ENCODE measurements at regions not wholly inside any gene's neighbourhood (a gene's known extent, or its start where the extent isn't known, plus 50 kb on each side); places are given as distances from the start of the nearest gene placed in this dataset.

GRCh38 chr7:18224138-18224537 is 196.5 kb upstream of the PRPS1L1 start:
- dilution Hi-C loops (cut with HindIII; ENCODE audit: low sequenced_read_pairs, unreplicated experiment), result no loop called here

More at GRCh38 chr7:18224138-18224537, 196.5 kb upstream of the PRPS1L1 start:
- Histone ChIP-seq H4K91ac (ENCODE audit: insufficient read depth, low read depth, low read length) (no peak overlapping the region), H4K8ac (ENCODE audit: low read depth in 2 of 2, low read length in 2 of 2) (no peak overlapping the region), H3K4me2 (ENCODE audit: low read depth, low read length) (no peak overlapping the region), H3K4me3 (ENCODE audit: insufficient read depth, low read depth, low read length) (no peak overlapping the region), H3K56ac (ENCODE audit: extremely low read depth, insufficient read depth, low read length) (no peak overlapping the region), H3K9me3 (ENCODE audit: control insufficient read depth, insufficient read depth, low read length) (no peaks in the 10 kb centered on the region), H3K27me3 (ENCODE audit: control insufficient read depth, insufficient read depth, low read length) (no peaks in the 10 kb centered on the region), H4K20me1 (ENCODE audit: insufficient read depth, low read length) (no peaks in the 10 kb centered on the region), H3K18ac (ENCODE audit: low read depth, low read length) (no peak overlapping the region), H4K5ac (ENCODE audit: low read depth, low read length) (no peak overlapping the region), H2AK9ac (replicated peaks; ENCODE audit: low read depth, low read length, poor library complexity) (no peak overlapping the region), H2AFZ (replicated peaks; ENCODE audit: low read length, poor library complexity) (no peak overlapping the region), H3K4me1 (ENCODE audit: control insufficient read depth, insufficient read depth, low read length) (no peaks in the 10 kb centered on the region), H3K79me1 (ENCODE audit: low read depth in 1 of 2, low read length in 2 of 2) (no peaks in the 10 kb centered on the region), H2BK15ac (ENCODE audit: low read depth, low read length) (no peak overlapping the region), H2BK120ac (ENCODE audit: low read depth, low read length) (no peak overlapping the region), H3K14ac (replicated peaks; ENCODE audit: low read depth, low read length) (no peak overlapping the region), H2BK20ac (ENCODE audit: low read depth, low read length) (no peak overlapping the region), H2BK5ac (ENCODE audit: low read depth, low read length, poor library complexity, severe bottlenecking) (no peak overlapping the region), H3K9ac (ENCODE audit: low read depth, low read length) (no peak overlapping the region), H3K36me3 (ENCODE audit: control insufficient read depth, insufficient read depth, low read length) (no peaks in the 10 kb centered on the region), H2AK5ac (ENCODE audit: low read depth, low read length) (no peak overlapping the region), H3K27ac (ENCODE audit: insufficient read depth, low read length) (no peak overlapping the region), H3K9me1 (ENCODE audit: insufficient read depth, low read length) (no peaks in the 10 kb centered on the region), H3K23ac (ENCODE audit: low read depth, low read length) (no peak overlapping the region), H3K4ac (ENCODE audit: low read depth, low read length) (no peak overlapping the region)
- ChIA-PET POLR2A (ENCODE audit: unreplicated experiment) (no interaction called here), CTCF (no interaction called here)
- in situ Hi-C loops (cut with MboI; ENCODE audit: low sequenced_read_pairs), result no loop called here
- TF ChIP-seq CHD1 (IDR thresholded peaks at IDR 0.05; ENCODE audit: low read depth, low read length) (no peak), BHLHE40 (IDR thresholded peaks at IDR 0.05; ENCODE audit: low read depth, low read length) (no peak), NFE2L2 (IDR thresholded peaks at IDR 0.05; ENCODE audit: low read depth, low read length) (no peak), SMC3 (IDR thresholded peaks at IDR 0.05; ENCODE audit: low read depth, low read length) (no peak), RFX5 (IDR thresholded peaks at IDR 0.05; ENCODE audit: low read depth, low read length) (no peak), RCOR1 (IDR thresholded peaks at IDR 0.05; ENCODE audit: insufficient replicate concordance, low read length) (no peak), CEBPB (IDR thresholded peaks at IDR 0.05; ENCODE audit: low read depth, low read length) (no peak), MAFK (IDR thresholded peaks at IDR 0.05; ENCODE audit: low read depth, low read length) (no peak), MAZ (IDR thresholded peaks at IDR 0.05; ENCODE audit: borderline replicate concordance, low read depth, low read length) (no peak)
- intact Hi-C loops (cut with micrococcal nuclease), result loop anchor here (5.0 kb wide), 1 partner anchor 43 kb away; no protein-coding TSS in a partner anchor
- no peak for ATAC-seq (ENCODE audit: low read depth)
- no CpG with 5 or more reads among the region's 1 CpG for WGBS, 2 experiments (ENCODE audit: extremely low coverage in 2 of 2, insufficient read length in 1 of 2)
- DNase-seq, result no peak
- BruUV-seq (replicated peaks), result no TSS peak

Measured in IMR-90 (cell line).